ENCODE measurements at regions not wholly inside any gene's neighbourhood (a gene's known extent, or its start where the extent isn't known, plus 50 kb on each side); places are given as distances from the start of the nearest gene placed in this dataset.

DNA sequence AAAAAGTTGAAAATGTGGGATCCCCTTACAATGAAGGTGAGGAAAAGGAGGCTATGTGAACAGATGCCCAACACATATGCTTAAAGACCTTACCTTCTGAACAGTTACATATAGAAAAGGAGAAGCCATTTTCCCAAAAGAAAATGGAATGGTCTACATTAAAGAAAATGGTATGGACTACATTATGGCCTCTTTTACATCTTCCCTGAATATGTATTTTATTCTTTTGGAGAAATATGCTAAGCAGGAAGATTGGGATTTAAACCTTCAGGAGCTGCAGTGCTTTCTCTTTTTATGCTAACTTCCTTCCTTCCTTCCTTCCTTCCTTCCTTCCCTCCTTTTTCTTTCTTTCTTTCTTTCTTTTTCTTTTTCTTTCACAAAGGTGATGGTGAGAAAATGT is 155.4 kb downstream of the SEC23IP start:
- no peaks in the 10 kb centered on the region for H3K9me3 Mint-ChIP-seq (ENCODE audit: unreplicated experiment)
- CTCF ChIA-PET = no interaction called here
- TF ChIP-seq CTCF (IDR thresholded peaks at IDR 0.05; ENCODE audit: insufficient read depth in 1 of 2, low read depth in 1 of 2, low read length in 1 of 2, severe bottlenecking in 1 of 2, unreplicated experiment in 1 of 2) = no peak
- Histone ChIP-seq H3K9me3 (no peaks in the 10 kb centered on the region), H3K36me3 (ENCODE audit: control insufficient read depth, insufficient read depth, low read length) (no peaks in the 10 kb centered on the region), H3K27me3 (replicated peaks; ENCODE audit: control insufficient read depth, insufficient read depth, low read length) (no peaks in the 10 kb centered on the region), H3K4me3 (ENCODE audit: low read depth, low read length) (no peak overlapping the region), H3K4me1 (no peaks in the 10 kb centered on the region)
- no TSS peak for BruUV-seq (replicated peaks)
- no peak overlapping the region for H3K27ac Mint-ChIP-seq (ENCODE audit: unreplicated experiment)
- H3K27me3 Mint-ChIP-seq (ENCODE audit: insufficient read depth, unreplicated experiment) = peaks cover 17% of the 10 kb centered on the region
- no peaks in the 10 kb centered on the region for H3K4me1 Mint-ChIP-seq (ENCODE audit: low read depth, unreplicated experiment)
- no peak for DNase-seq
- H3K4me3 Mint-ChIP-seq (ENCODE audit: unreplicated experiment) = no peak overlapping the region
- POLR2A ChIA-PET = no interaction called here
- intact Hi-C loops (cut with micrococcal nuclease; ENCODE audit: unreplicated experiment) = no loop called here
- no peaks in the 10 kb centered on the region for H3K36me3 Mint-ChIP-seq (ENCODE audit: insufficient read depth, unreplicated experiment)

GRCh38 chr10:120048391-120048790 is 155.9 kb downstream of the SEC23IP start:
- no peak for DNase-seq
- POLR2A ChIA-PET = no interaction called here

DNA sequence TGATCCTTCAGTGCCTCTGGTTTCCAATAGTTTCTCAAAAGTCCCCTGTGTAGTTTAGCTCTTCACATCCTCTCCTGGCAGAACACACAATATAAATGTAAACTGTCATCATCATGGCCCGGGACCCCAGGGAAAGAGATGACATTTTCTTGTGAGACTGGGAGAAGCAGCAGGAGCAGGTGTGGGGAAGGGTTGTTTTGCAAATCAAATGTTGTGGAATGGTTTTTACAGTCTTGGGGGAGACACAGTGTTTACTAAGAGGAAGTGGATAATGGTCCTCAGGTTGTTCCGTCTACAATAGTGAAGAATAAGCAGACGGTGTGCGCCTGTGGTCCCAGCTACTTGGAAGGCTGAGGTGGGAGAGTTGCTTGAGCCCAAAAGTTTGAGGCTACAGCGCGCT is 159.1 kb downstream of the SEC23IP start:
- H3K27me3 ChIP-seq (replicated peaks; ENCODE audit: control insufficient read depth, insufficient read depth, low read length) = no peaks in the 10 kb centered on the region
- no peaks in the 10 kb centered on the region for H3K36me3 ChIP-seq (ENCODE audit: control insufficient read depth, insufficient read depth, low read length)
- H3K4me1 ChIP-seq = no peaks in the 10 kb centered on the region
- intact Hi-C loops (cut with micrococcal nuclease; ENCODE audit: unreplicated experiment) = no loop called here
- H3K4me1 Mint-ChIP-seq (ENCODE audit: low read depth, unreplicated experiment) = no peaks in the 10 kb centered on the region
- no peak overlapping the region for H3K27ac Mint-ChIP-seq (ENCODE audit: unreplicated experiment)
- no peaks in the 10 kb centered on the region for H3K36me3 Mint-ChIP-seq (ENCODE audit: insufficient read depth, unreplicated experiment)
- peaks cover 16% of the 10 kb centered on the region for H3K27me3 Mint-ChIP-seq (ENCODE audit: insufficient read depth, unreplicated experiment)
- no peaks in the 10 kb centered on the region for H3K9me3 Mint-ChIP-seq (ENCODE audit: unreplicated experiment)
- no peak for TF ChIP-seq CTCF (IDR thresholded peaks at IDR 0.05; ENCODE audit: insufficient read depth in 1 of 2, low read depth in 1 of 2, low read length in 1 of 2, severe bottlenecking in 1 of 2, unreplicated experiment in 1 of 2)
- no TSS peak for BruUV-seq (replicated peaks)
- H3K4me3 Mint-ChIP-seq (ENCODE audit: unreplicated experiment) = no peak overlapping the region
- H3K4me3 ChIP-seq (ENCODE audit: low read depth, low read length) = no peak overlapping the region
- no peak for DNase-seq
- no peaks in the 10 kb centered on the region for H3K9me3 ChIP-seq
- POLR2A ChIA-PET = no interaction called here
- CTCF ChIA-PET = interaction anchor here (0.6 kb wide), 1 partner anchor 170 kb away, joined by 3 read pairs; no protein-coding TSS in a partner anchor

More at GRCh38 chr10:120048391-120048790, 155.9 kb downstream of the SEC23IP start:
- no peak for TF ChIP-seq CTCF (IDR thresholded peaks at IDR 0.05; ENCODE audit: insufficient read depth in 1 of 2, low read depth in 1 of 2, low read length in 1 of 2, severe bottlenecking in 1 of 2, unreplicated experiment in 1 of 2)
- BruUV-seq (replicated peaks) = no TSS peak
- intact Hi-C loops (cut with micrococcal nuclease; ENCODE audit: unreplicated experiment) = no loop called here
- peaks cover 14% of the 10 kb centered on the region for H3K27me3 Mint-ChIP-seq (ENCODE audit: insufficient read depth, unreplicated experiment)
- H3K36me3 Mint-ChIP-seq (ENCODE audit: insufficient read depth, unreplicated experiment) = no peaks in the 10 kb centered on the region
- no peak overlapping the region for H3K4me3 Mint-ChIP-seq (ENCODE audit: unreplicated experiment)
- Histone ChIP-seq H3K27me3 (replicated peaks; ENCODE audit: control insufficient read depth, insufficient read depth, low read length) (no peaks in the 10 kb centered on the region), H3K36me3 (ENCODE audit: control insufficient read depth, insufficient read depth, low read length) (no peaks in the 10 kb centered on the region), H3K9me3 (no peaks in the 10 kb centered on the region), H3K4me3 (ENCODE audit: low read depth, low read length) (no peak overlapping the region), H3K4me1 (no peaks in the 10 kb centered on the region)
- H3K9me3 Mint-ChIP-seq (ENCODE audit: unreplicated experiment) = no peaks in the 10 kb centered on the region
- no peak overlapping the region for H3K27ac Mint-ChIP-seq (ENCODE audit: unreplicated experiment)
- no peaks in the 10 kb centered on the region for H3K4me1 Mint-ChIP-seq (ENCODE audit: low read depth, unreplicated experiment)
- CTCF ChIA-PET = no interaction called here

All from Caco-2 (cell line).